ENCODE measurements at regions not wholly inside any gene's neighbourhood (a gene's known extent, or its start where the extent isn't known, plus 50 kb on each side); places are given as distances from the start of the nearest gene placed in this dataset.

- no peak for DNase-seq
Observed at GRCh38 chr3:9301091-9301490, 51.6 kb upstream of the SRGAP3 start.

- DNase-seq = no peak
Observed at GRCh38 chr3:9301798-9302197, 52.4 kb upstream of the SRGAP3 start.

GRCh38 chr3:9302425-9303181 lies 53.2 kb upstream of the SRGAP3 start:
- DNase-seq = peak; percentile 61

- no peak for DNase-seq
Observed at GRCh38 chr3:9308298-9308990, 54.4 kb upstream of the THUMPD3 start.

GRCh38 chr3:9310043-9310442 lies 52.8 kb upstream of the THUMPD3 start:
- DNase-seq = no peak

GRCh38 chr3:9311228-9311627 lies 51.6 kb upstream of the THUMPD3 start:
- no peak for DNase-seq

Measured in NCI-H1092 (cell line).